Endothelial cell (in vitro differentiated cells): ENCODE measurements at regions not wholly inside any gene's neighbourhood (a gene's known extent, or its start where the extent isn't known, plus 50 kb on each side); places are given as distances from the start of the nearest gene placed in this dataset.
"Not testable (repeated sequence)": the region's sequence is repeated elsewhere in the genome, so short reads cannot be mapped to it uniquely, and the experiment has no call there.

ENCODE experiments used
- DNase-seq: peaks from one replicate; pipeline ENCODE4 v3.0.0; 2021; ENCODE audit warnings: low spot score
- H3K27ac Mint-ChIP-seq: one replicate; pipeline ENCODE4 v1.8.0; 2021; ENCODE audit warnings: mixed read lengths, inconsistent platforms; ENCODE audit not compliant: unreplicated experiment
- H3K27me3 Mint-ChIP-seq: one replicate; pipeline ENCODE4 v1.8.0; 2021; ENCODE audit warnings: mild to moderate bottlenecking, moderate library complexity, mixed read lengths, inconsistent platforms; ENCODE audit not compliant: unreplicated experiment
- H3K36me3 Mint-ChIP-seq: one replicate; pipeline ENCODE4 v1.8.0; 2021; ENCODE audit warnings: mild to moderate bottlenecking, low read depth, mixed read lengths, inconsistent platforms; ENCODE audit not compliant: unreplicated experiment
- H3K4me1 Mint-ChIP-seq: one replicate; pipeline ENCODE4 v1.8.0; 2021; ENCODE audit warnings: mild to moderate bottlenecking, mixed read lengths, inconsistent platforms; ENCODE audit not compliant: unreplicated experiment
- H3K4me3 Mint-ChIP-seq: one replicate; pipeline ENCODE4 v1.8.0; 2021; ENCODE audit warnings: mild to moderate bottlenecking, mixed read lengths, inconsistent platforms; ENCODE audit not compliant: unreplicated experiment
- H3K9me3 Mint-ChIP-seq: one replicate; pipeline ENCODE4 v1.8.0; 2021; ENCODE audit warnings: mixed read lengths, inconsistent platforms; ENCODE audit not compliant: unreplicated experiment
- TF ChIP-seq, protein P1 (sequence below): fragments of 200-600 bp; sonication (generic); IDR thresholded peaks from one replicate; pipeline ENCODE4 v1.5.0; 2021; ENCODE audit warnings: antibody characterized with exemption; ENCODE audit not compliant: unreplicated experiment

DNA sequence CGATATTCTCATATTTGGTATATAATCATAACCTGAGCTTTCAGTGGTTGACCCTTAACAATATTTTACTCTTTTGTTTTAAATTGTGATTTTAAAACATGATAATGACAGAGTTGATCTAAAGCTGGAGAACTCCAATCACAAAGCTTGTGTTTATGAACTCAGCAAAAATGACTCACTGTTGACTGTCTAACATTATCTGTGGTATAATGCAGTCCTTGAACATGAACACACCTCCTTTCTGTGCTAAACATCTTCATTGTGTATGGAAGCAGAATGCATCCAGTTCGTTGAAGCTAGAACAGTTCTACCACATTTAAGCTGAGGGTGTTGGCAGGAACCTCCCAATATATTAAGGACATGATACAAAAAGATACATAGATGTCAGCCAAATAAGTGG is 1030.2 kb upstream of the SEMA6A start:
- DNase-seq = no peak
- no peaks in the 10 kb centered on the region for H3K4me1 Mint-ChIP-seq
- no peaks in the 10 kb centered on the region for H3K27me3 Mint-ChIP-seq
- TF ChIP-seq, protein P1, sequence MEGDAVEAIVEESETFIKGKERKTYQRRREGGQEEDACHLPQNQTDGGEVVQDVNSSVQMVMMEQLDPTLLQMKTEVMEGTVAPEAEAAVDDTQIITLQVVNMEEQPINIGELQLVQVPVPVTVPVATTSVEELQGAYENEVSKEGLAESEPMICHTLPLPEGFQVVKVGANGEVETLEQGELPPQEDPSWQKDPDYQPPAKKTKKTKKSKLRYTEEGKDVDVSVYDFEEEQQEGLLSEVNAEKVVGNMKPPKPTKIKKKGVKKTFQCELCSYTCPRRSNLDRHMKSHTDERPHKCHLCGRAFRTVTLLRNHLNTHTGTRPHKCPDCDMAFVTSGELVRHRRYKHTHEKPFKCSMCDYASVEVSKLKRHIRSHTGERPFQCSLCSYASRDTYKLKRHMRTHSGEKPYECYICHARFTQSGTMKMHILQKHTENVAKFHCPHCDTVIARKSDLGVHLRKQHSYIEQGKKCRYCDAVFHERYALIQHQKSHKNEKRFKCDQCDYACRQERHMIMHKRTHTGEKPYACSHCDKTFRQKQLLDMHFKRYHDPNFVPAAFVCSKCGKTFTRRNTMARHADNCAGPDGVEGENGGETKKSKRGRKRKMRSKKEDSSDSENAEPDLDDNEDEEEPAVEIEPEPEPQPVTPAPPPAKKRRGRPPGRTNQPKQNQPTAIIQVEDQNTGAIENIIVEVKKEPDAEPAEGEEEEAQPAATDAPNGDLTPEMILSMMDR = no peak
- H3K9me3 Mint-ChIP-seq = no peaks in the 10 kb centered on the region
- no peak overlapping the region for H3K4me3 Mint-ChIP-seq
- no peaks in the 10 kb centered on the region for H3K36me3 Mint-ChIP-seq
- H3K27ac Mint-ChIP-seq = no peak overlapping the region

GRCh38 chr5:117599811-117600210 is 1025.2 kb upstream of the SEMA6A start:
- H3K4me1 Mint-ChIP-seq, H3K36me3 Mint-ChIP-seq, H3K4me3 Mint-ChIP-seq, H3K27me3 Mint-ChIP-seq, H3K27ac Mint-ChIP-seq, H3K9me3 Mint-ChIP-seq, DNase-seq: not testable (repeated sequence)

DNA sequence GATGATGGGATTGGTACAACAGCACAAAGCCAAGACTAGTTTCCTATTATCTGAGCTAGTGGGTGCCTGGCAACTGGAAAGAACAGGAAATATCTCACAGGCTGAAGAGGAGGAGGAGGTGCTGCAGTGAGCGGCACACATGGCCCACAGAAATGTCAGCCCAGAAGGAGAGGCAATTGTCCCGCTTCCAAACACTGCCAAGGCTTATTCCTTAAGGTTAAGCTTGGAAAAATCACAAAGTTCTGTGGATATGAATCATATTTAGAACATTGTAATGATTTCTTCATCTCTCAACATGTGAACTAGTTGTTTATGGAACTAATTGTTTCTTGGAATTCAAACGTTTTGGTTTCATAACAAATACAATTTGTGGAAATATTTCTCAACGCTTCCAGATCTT is 1019.5 kb upstream of the SEMA6A start:
- TF ChIP-seq, protein P1 = no peak
- Mint-ChIP-seq H3K9me3 (no peaks in the 10 kb centered on the region), H3K36me3 (no peaks in the 10 kb centered on the region), H3K4me1 (peaks cover 3% of the 10 kb centered on the region), H3K27me3 (peaks cover 1% of the 10 kb centered on the region), H3K4me3 (no peak overlapping the region), H3K27ac (no peak overlapping the region)
- DNase-seq = no peak

DNA sequence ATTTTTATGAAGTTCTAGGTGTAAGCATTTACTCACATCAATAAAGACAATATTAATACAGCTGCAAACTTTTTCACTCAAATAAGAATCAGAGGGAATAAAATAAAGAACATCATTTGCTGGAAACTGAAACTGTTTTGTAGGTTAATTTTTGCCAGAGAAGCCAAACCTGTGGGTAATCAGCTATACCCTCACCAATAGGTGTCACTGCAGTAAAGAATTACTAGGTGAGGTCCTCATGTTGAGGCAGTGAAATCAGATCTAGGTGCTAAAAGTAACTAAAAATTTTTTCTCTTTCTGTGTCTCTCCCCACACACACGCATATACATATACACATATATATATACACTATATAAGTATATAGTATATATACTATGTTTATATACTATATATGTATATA is 1016.3 kb upstream of the SEMA6A start:
- Mint-ChIP-seq H3K4me1 (peaks cover 3% of the 10 kb centered on the region), H3K9me3 (no peaks in the 10 kb centered on the region), H3K4me3 (no peak overlapping the region), H3K27ac (no peak overlapping the region), H3K27me3 (no peaks in the 10 kb centered on the region), H3K36me3 (no peaks in the 10 kb centered on the region)
- DNase-seq = no peak
- TF ChIP-seq, protein P1 = peak; percentile 34

DNA sequence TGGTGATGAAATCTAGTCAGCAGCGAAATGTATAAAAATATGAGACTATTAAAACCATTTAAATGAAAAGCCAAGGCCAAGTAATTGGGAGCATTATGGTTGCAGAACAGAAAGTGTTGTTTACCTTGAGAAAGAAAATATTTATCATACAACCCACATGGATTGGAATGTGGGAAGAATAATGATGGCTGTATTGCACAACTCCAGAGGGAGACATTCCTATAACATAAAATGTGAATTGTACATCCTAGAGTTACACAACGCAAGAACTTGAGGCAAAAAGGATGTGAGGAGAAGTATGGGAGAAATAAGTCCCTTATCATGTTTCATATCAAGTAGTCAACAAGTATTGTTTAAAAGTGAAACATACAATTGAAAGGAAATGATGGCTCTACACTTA is 1014.0 kb upstream of the SEMA6A start:
- no peak for DNase-seq
- TF ChIP-seq, protein P1 = no peak
- Mint-ChIP-seq H3K27ac (no peak overlapping the region), H3K9me3 (no peaks in the 10 kb centered on the region), H3K36me3 (no peaks in the 10 kb centered on the region), H3K4me3 (no peak overlapping the region), H3K4me1 (no peaks in the 10 kb centered on the region), H3K27me3 (no peaks in the 10 kb centered on the region)

GRCh38 chr5:117587111-117587510 is 1012.5 kb upstream of the SEMA6A start:
- TF ChIP-seq, protein P1 = no peak
- no peak for DNase-seq
- no peaks in the 10 kb centered on the region for H3K27me3 Mint-ChIP-seq
- no peak overlapping the region for H3K4me3 Mint-ChIP-seq
- H3K27ac Mint-ChIP-seq = no peak overlapping the region
- H3K9me3 Mint-ChIP-seq = no peaks in the 10 kb centered on the region
- no peaks in the 10 kb centered on the region for H3K36me3 Mint-ChIP-seq
- no peaks in the 10 kb centered on the region for H3K4me1 Mint-ChIP-seq
